SK-N-MC (cell line): ENCODE measurements at regions not wholly inside any gene's neighbourhood (a gene's known extent, or its start where the extent isn't known, plus 50 kb on each side); places are given as distances from the start of the nearest gene placed in this dataset.

Source experiments
- EZH2 ChIP-seq: fragments of 200-600 bp; sonication (generic); IDR thresholded peaks from one replicate; pipeline ENCODE4 v1.6.1; 2017; ENCODE audit warnings: antibody characterized with exemption
- FOXP2 ChIP-seq: optimal IDR thresholded peaks from 2 replicates; pipeline ENCODE3; 2011; ENCODE audit warnings: mild to moderate bottlenecking, moderate library complexity; ENCODE audit not compliant: insufficient read depth; ENCODE audit errors: extremely low read length, control extremely low read depth
- POLR2AphosphoS5 ChIP-seq: IDR thresholded peaks from 2 replicates; pipeline ENCODE4 v1.6.1; 2012; ENCODE audit warnings: mild to moderate bottlenecking, low read depth, low read length, borderline replicate concordance

GRCh38 chr4:133403913-133404312 is 254.8 kb downstream of the PCDH10 start:
- TF ChIP-seq EZH2 (no peak), POLR2AphosphoS5 (no peak), FOXP2 (no peak)
